Mesenchymal stem cell (in vitro differentiated cells and primary cell): ENCODE measurements at regions not wholly inside any gene's neighbourhood (a gene's known extent, or its start where the extent isn't known, plus 50 kb on each side); places are given as distances from the start of the nearest gene placed in this dataset.

Experiments
- DNase-seq: peaks from one replicate; pipeline ENCODE4 v3.0.0-alpha.2; 2013
- H2AFZ ChIP-seq: one replicate; pipeline ENCODE4 v1.6.1; 2013; ENCODE audit warnings: low read depth, mild to moderate bottlenecking, control low read depth, inconsistent platforms, low read length, moderate library complexity
- H2AK5ac ChIP-seq: 2 replicates; pipeline ENCODE4 v1.6.1; 2013; ENCODE audit warnings: low read length, moderate library complexity, mild to moderate bottlenecking, inconsistent platforms; ENCODE audit not compliant: severe bottlenecking
- H2BK120ac ChIP-seq: one replicate; pipeline ENCODE4 v1.6.1; 2013; ENCODE audit warnings: low read depth, mild to moderate bottlenecking, inconsistent platforms, low read length, moderate library complexity
- H2BK12ac ChIP-seq, 2 experiments: one replicate each; pipeline ENCODE4 v1.6.1; 2013; ENCODE audit warnings: inconsistent platforms in 2 of 2, low read length in 2 of 2, mild to moderate bottlenecking in 2 of 2, moderate library complexity in 2 of 2, control low read depth in 1 of 2
- H2BK15ac ChIP-seq: one replicate; pipeline ENCODE4 v1.6.1; 2013; ENCODE audit warnings: mild to moderate bottlenecking, low read depth, inconsistent platforms; ENCODE audit not compliant: poor library complexity, severe bottlenecking
- H2BK5ac ChIP-seq: 2 replicates; pipeline ENCODE4 v1.6.1; 2013; ENCODE audit warnings: low read depth, mild to moderate bottlenecking, low read length, control low read depth, inconsistent platforms; ENCODE audit not compliant: poor library complexity, severe bottlenecking
- H3K14ac ChIP-seq, 2 experiments: one replicate each; pipeline ENCODE4 v1.6.1; 2013; ENCODE audit warnings: inconsistent platforms in 2 of 2, low read length in 2 of 2, control low read depth in 1 of 2, mild to moderate bottlenecking in 1 of 2, moderate library complexity in 1 of 2
- H3K18ac ChIP-seq, 2 experiments: one replicate each; pipeline ENCODE4 v1.6.1; 2013; ENCODE audit warnings: inconsistent platforms in 2 of 2, low read length in 2 of 2, control low read depth in 1 of 2, low read depth in 1 of 2, mild to moderate bottlenecking in 1 of 2
- H3K23ac ChIP-seq, 2 experiments: one replicate each; pipeline ENCODE4 v1.6.1; 2013; ENCODE audit warnings: inconsistent platforms in 2 of 2, low read length in 2 of 2, mild to moderate bottlenecking in 2 of 2, moderate library complexity in 2 of 2, control low read depth in 1 of 2
- H3K27ac ChIP-seq: 2 replicates; pipeline ENCODE4 v1.5.1; 2013; ENCODE audit warnings: mild to moderate bottlenecking, moderate library complexity, low read length, control low read depth, inconsistent platforms; ENCODE audit not compliant: poor library complexity, severe bottlenecking
- H3K27me3 ChIP-seq, 2 experiments: 2 replicates each; pipeline versions ENCODE4 v1.6.1 to v1.7.0; 2013; ENCODE audit warnings: low read length in 2 of 2, mild to moderate bottlenecking in 2 of 2, moderate library complexity in 2 of 2, control low read depth in 1 of 2, inconsistent platforms in 1 of 2; ENCODE audit not compliant: control insufficient read depth in 1 of 2, insufficient read depth in 1 of 2
- H3K36me3 ChIP-seq, 2 experiments: 2 replicates each; pipeline versions ENCODE4 v1.6.1 to v1.7.0; 2013; ENCODE audit warnings: low read length in 2 of 2, control low read depth in 1 of 2, inconsistent platforms in 1 of 2, low read depth in 1 of 2, mild to moderate bottlenecking in 1 of 2; ENCODE audit not compliant: insufficient read depth in 2 of 2, control insufficient read depth in 1 of 2
- H3K4ac ChIP-seq, 2 experiments: one replicate each; pipeline ENCODE4 v1.6.1; 2013; ENCODE audit warnings: inconsistent platforms in 2 of 2, low read length in 2 of 2, mild to moderate bottlenecking in 2 of 2, moderate library complexity in 2 of 2, control low read depth in 1 of 2, low read depth in 1 of 2
- H3K4me1 ChIP-seq: 2 replicates; pipeline ENCODE4 v1.6.1; 2013; ENCODE audit warnings: low read depth, low read length, control low read depth; ENCODE audit not compliant: control insufficient read depth, insufficient read depth
- H3K4me2 ChIP-seq: 2 replicates; pipeline ENCODE4 v1.6.1; 2013; ENCODE audit warnings: low read length, mild to moderate bottlenecking, inconsistent platforms; ENCODE audit not compliant: poor library complexity, severe bottlenecking
- H3K4me3 ChIP-seq, 2 experiments: 2 replicates each; pipeline versions ENCODE4 v1.5.1 to v1.7.0; 2013; ENCODE audit warnings: low read length in 2 of 2, mild to moderate bottlenecking in 2 of 2, control low read depth in 1 of 2, low read depth in 1 of 2; ENCODE audit not compliant: insufficient read depth in 1 of 2
- H3K79me1 ChIP-seq: replicated peaks from 2 replicates; pipeline ENCODE4 v1.6.1; 2013; ENCODE audit warnings: mild to moderate bottlenecking, control low read depth, low read length, inconsistent platforms; ENCODE audit not compliant: poor library complexity, severe bottlenecking
- H3K9ac ChIP-seq: 2 replicates; pipeline ENCODE4 v1.7.0; 2013; ENCODE audit warnings: mild to moderate bottlenecking, low read length, moderate library complexity
- H3K9me3 ChIP-seq: 2 replicates; pipeline ENCODE4 v1.7.0; 2013; ENCODE audit warnings: mild to moderate bottlenecking, low read length; ENCODE audit not compliant: control insufficient read depth
- H4K8ac ChIP-seq: one replicate; pipeline ENCODE4 v1.6.1; 2013; ENCODE audit warnings: inconsistent platforms, mild to moderate bottlenecking, low read length, moderate library complexity
- H4K91ac ChIP-seq: one replicate; pipeline ENCODE4 v1.6.1; 2013; ENCODE audit warnings: mild to moderate bottlenecking, low read length, inconsistent platforms
- WGBS: methylation state at CpG from one replicate; pipeline ENCODE4 v1.1.7; 2013; ENCODE audit warnings: mixed read lengths; 5-methylcytosine and 5-hydroxymethylcytosine counted together

DNA sequence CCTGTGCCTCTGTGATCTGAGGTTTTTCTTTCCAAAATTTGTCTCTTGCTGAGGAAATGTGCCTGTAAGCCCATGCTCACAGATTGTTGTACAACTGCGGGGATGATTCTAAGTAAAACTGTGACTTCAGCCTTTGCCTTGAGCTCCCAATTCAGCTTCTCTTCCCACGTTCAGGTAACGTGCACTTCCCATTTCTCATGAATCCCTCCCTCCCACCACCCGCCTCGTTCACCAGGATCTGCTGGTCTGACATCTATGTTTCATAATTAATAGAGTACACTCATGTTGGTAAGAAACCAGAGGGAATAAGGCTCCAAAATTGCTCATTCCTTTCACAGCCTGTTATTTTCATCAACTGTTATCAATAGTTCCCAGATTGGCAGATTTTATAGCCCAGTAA lies 332.6 kb upstream of the TPK1 start:
- Histone ChIP-seq H3K9me3 (no peaks in the 10 kb centered on the region), H3K23ac (no peak overlapping the region), H2BK5ac (no peak overlapping the region)

DNA sequence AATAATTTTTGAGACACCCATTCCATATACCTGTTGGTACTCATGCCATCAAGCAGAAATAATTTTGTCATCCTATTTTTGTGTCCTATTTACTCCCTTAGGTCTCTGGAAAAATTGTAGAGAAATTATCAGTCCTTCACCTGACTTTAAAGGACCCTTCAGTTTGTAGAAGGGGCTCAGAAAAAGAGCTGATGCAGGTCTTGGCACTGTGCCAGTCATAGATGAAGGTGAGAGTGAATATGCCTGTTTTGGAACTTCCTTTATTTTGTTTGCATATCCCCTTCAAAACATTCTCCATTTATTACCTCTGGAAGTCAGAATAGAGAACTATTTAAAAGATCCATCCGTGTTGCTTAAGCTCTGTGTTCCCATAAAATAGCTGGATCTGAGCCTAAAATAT lies 321.0 kb upstream of the TPK1 start:
- no peaks in the 10 kb centered on the region for H3K9me3 ChIP-seq
- H3K9ac ChIP-seq: no peak overlapping the region
- H2BK120ac ChIP-seq: no peak overlapping the region
- no peak overlapping the region for H2BK5ac ChIP-seq
- no peak for DNase-seq
- H4K91ac ChIP-seq: no peak overlapping the region
- no peak overlapping the region for H3K4ac ChIP-seq
- H3K4me2 ChIP-seq: no peak overlapping the region
- H3K14ac ChIP-seq: no peak overlapping the region
- no peak overlapping the region for H3K27ac ChIP-seq
- no peaks in the 10 kb centered on the region for H3K27me3 ChIP-seq
- no peak overlapping the region for H2BK12ac ChIP-seq
- no peaks in the 10 kb centered on the region for H3K4me1 ChIP-seq
- H2AFZ ChIP-seq: no peak overlapping the region
- H4K8ac ChIP-seq: no peak overlapping the region
- no peak overlapping the region for H3K18ac ChIP-seq
- WGBS: no CpG with 5 or more reads among the region's 1 CpG
- H3K23ac ChIP-seq: no peak overlapping the region
- no peaks in the 10 kb centered on the region for H3K36me3 ChIP-seq
- no peaks in the 10 kb centered on the region for H3K79me1 ChIP-seq
- no peak overlapping the region for H3K4me3 ChIP-seq
- H2BK15ac ChIP-seq: no peak overlapping the region
- H2AK5ac ChIP-seq: no peak overlapping the region

More for the DNA sequence above, 332.6 kb upstream of the TPK1 start:
- Histone ChIP-seq H3K18ac (no peak overlapping the region), H3K36me3 (no peaks in the 10 kb centered on the region), H3K79me1 (no peaks in the 10 kb centered on the region), H2AFZ (no peak overlapping the region), H3K4ac (no peak overlapping the region), H4K8ac (no peak overlapping the region), H2AK5ac (no peak overlapping the region), H3K4me2 (no peak overlapping the region), H2BK12ac (no peak overlapping the region), H3K4me1 (no peaks in the 10 kb centered on the region), H2BK15ac (no peak overlapping the region), H3K14ac (no peak overlapping the region), H3K27ac (no peak overlapping the region), H2BK120ac (no peak overlapping the region), H4K91ac (no peak overlapping the region), H3K4me3 (no peak overlapping the region), H3K9ac (no peak overlapping the region), H3K27me3 (no peaks in the 10 kb centered on the region)
- 100% methylated on average over 1 of the region's 5 CpGs for WGBS
- no peak for DNase-seq

DNA sequence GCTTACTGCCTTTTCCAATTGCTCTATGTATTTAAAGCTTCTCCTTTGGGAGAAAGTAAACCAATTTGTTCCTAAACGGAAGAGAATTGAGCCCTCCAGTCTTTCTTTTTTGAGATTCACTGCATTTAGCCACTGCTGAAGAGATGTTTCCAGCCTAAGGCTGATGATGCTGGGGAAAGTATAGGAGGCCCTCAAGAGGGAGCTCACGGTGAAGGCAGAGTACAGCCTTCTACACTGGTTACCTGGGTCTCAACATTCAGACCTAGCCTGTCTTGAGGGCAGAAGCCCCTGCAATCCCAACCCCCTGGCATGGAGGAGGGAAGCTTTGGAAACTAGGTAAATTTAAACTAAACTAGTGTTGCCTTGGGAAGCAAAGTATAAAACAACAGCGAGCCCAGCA lies 316.7 kb upstream of the TPK1 start:
- H3K18ac ChIP-seq: no peak overlapping the region
- WGBS: 70% methylated on average over 3 of the region's 3 CpGs
- no peak overlapping the region for H4K91ac ChIP-seq

GRCh38 chr7:145151676-145152075 lies 315.8 kb upstream of the TPK1 start:
- H2BK120ac ChIP-seq: no peak overlapping the region
- H4K8ac ChIP-seq: no peak overlapping the region
- H3K4me2 ChIP-seq: no peak overlapping the region
- no peak overlapping the region for H2AFZ ChIP-seq
- no peaks in the 10 kb centered on the region for H3K36me3 ChIP-seq
- H4K91ac ChIP-seq: no peak overlapping the region
- no peak overlapping the region for H2AK5ac ChIP-seq
- no peak overlapping the region for H3K14ac ChIP-seq
- no peaks in the 10 kb centered on the region for H3K79me1 ChIP-seq
- H3K27me3 ChIP-seq: no peaks in the 10 kb centered on the region
- no peak overlapping the region for H3K23ac ChIP-seq
- H2BK12ac ChIP-seq: no peak overlapping the region
- no peak overlapping the region for H3K4me3 ChIP-seq
- no peak overlapping the region for H3K27ac ChIP-seq
- H3K4me1 ChIP-seq: no peaks in the 10 kb centered on the region
- no peak for DNase-seq
- no peak overlapping the region for H2BK15ac ChIP-seq
- H3K4ac ChIP-seq: no peak overlapping the region
- H3K9ac ChIP-seq: no peak overlapping the region
- no peak overlapping the region for H2BK5ac ChIP-seq
- 62% methylated on average over 10 of the region's 11 CpGs for WGBS
- H3K18ac ChIP-seq: no peak overlapping the region
- H3K9me3 ChIP-seq: no peaks in the 10 kb centered on the region

More for the DNA sequence above, 316.7 kb upstream of the TPK1 start:
- Histone ChIP-seq H3K9me3 (no peaks in the 10 kb centered on the region), H4K8ac (no peak overlapping the region), H2BK5ac (no peak overlapping the region), H2BK12ac (no peak overlapping the region), H3K23ac (no peak overlapping the region), H3K27me3 (no peaks in the 10 kb centered on the region), H2BK120ac (no peak overlapping the region), H2AK5ac (no peak overlapping the region), H3K4me2 (no peak overlapping the region), H3K14ac (no peak overlapping the region), H3K4me1 (no peaks in the 10 kb centered on the region), H3K36me3 (no peaks in the 10 kb centered on the region), H3K4ac (no peak overlapping the region), H3K27ac (no peak overlapping the region), H3K9ac (no peak overlapping the region), H3K4me3 (no peak overlapping the region), H2AFZ (no peak overlapping the region), H2BK15ac (no peak overlapping the region), H3K79me1 (no peaks in the 10 kb centered on the region)
- no peak for DNase-seq
